ENCODE measurements at regions not wholly inside any gene's neighbourhood (a gene's known extent, or its start where the extent isn't known, plus 50 kb on each side); places are given as distances from the start of the nearest gene placed in this dataset.

DNA sequence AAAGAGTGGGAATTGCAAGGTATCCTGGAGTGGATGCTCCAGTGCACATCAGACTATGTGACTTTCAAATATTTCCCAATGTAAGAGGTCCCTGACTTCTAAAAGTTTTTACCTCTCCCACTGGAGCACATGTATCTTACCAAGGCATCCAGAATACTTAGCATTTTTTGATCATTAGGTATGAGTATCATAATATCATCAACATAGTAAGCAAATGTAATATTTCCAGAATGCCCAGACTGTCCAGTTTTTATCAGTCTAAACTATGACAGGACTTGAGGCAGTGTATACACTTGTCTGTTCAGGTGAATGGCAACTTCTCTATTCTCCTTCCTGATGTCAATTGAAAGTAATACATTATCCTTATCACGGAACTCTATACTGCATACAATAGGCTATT, 924.6 kb upstream of the GJE1 start:
- TF ChIP-seq CTCF (conservative IDR thresholded peaks at IDR 0.05; ENCODE audit: low read depth, low read length), result no peak
- TF ChIP-seq EZH2 (IDR thresholded peaks at IDR 0.05; ENCODE audit: borderline replicate concordance, low read depth, low read length, poor library complexity, severe bottlenecking), result no peak

All from A673 (cell line).